Stimulated activated CD4-positive, alpha-beta T cell treated with anti-CD3 and anti-CD28 coated beads, TNF-alpha, amount 100 ng/mL, for 48 hours (primary cell): ENCODE measurements at regions not wholly inside any gene's neighbourhood (a gene's known extent, or its start where the extent isn't known, plus 50 kb on each side); places are given as distances from the start of the nearest gene placed in this dataset.

ENCODE experiments used
- DNase-seq, 3 donors: peaks; one replicate each; pipeline ENCODE4 v3.0.0-alpha.2; 2020; ENCODE audit warnings: low read depth in 3 of 3

DNA sequence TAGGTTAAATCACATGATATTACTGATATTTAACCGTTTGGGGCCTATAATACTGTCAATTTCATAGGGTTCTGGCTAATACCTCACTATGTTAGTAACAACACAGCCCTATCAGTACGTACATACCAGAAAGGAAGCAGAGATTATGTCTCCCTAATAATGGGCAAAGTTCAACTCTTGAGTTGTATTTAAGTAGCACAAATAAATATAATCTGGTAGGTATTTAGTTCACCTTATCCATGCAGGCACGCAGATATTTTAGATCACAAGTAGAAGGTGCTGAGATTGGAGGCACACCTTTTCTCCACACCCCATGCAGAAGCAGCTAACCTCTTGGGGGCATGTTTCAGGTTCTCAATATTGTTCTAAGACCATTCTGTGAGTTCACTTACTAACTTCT lies 118.9 kb downstream of the IRS1 start:
- no peak for DNase-seq

DNA sequence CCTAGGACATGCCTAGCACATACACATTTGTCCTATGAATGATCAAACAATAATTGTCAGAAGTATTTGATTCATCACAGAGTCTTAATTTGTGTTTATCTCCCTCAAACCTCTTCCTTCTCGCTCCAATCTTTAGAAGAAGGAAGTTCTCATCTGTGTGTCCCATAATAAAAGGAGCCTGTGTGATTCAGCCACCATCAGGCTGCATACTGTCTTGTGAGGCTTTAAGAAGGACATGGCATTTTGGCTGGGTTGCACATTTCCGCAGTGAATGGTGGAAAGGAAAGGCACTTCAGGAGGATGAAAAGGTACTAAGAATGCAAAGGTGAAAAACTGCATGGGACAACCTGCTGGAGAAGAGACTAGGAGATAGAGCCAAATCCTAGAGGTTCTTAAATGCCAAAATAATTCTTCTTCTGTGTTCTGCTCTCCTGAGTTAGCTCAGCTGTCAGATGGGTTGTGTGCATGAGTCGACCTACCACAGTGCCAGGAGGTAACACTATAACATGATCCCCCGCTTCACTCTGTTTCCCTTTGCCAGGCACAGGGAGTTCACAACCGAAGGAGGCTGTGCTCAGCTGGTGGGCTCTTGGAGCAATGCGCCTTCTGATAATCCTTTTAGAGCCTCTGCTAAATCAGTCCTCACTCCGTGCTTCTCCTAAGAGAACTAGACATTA lies 120.1 kb downstream of the IRS1 start:
- no peak for DNase-seq

DNA sequence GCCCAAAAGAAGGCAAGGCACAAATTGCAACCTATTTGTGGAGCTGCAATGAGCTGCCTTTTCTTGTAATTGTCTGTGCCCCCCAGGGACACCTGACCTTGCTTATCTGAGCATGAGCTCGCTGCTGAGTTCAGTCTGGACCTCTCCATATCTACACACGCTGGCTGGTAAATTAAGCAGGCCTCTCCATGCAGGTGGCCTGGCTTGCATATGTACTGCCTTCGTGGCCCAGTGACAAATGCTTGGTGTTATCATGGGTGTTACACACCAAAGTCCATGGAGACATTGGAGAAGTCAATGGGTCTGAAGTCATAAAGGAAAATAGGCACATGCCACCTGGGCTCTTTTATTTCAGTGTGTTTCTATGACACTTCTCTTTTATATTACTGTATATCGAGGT lies 121.2 kb downstream of the IRS1 start:
- no peak for DNase-seq

DNA sequence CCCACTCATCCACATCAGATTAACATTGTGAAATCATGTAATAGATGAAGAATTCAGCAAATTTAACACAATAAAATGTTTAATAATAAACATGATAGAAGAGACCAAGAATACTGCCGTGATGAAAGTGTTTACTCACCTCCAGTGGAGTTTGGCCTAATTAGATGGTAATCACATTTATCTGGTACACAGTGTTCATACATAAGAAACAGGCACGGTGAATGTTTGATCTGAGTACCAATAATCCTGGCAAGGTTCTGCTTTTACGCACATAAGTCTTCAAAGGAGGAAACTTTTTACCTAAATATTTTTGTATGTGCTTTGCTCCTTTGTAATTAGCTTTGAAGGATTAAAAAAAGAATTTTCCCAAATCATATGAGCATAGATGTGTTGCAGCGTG lies 122.5 kb downstream of the IRS1 start:
- DNase-seq, result no peak

DNA sequence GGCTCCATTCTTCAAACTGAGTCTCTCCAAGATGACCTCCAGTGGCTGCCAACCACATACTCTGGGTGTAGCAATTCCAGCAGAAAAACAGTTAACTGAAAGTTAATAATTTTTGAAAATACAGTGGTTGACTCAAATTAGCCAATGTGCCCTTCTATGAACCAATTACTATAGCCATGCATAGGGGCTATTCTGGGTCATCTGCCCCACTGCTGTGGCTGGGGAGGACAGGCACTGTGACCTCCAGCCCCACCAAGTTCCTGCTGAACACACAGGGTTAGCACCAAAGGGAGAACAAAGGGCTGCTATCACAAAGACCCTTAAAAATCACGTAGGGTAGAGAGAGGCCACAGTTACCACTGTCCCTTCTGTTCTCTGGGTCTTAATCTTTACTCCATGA lies 123.0 kb downstream of the IRS1 start:
- no peak for DNase-seq

DNA sequence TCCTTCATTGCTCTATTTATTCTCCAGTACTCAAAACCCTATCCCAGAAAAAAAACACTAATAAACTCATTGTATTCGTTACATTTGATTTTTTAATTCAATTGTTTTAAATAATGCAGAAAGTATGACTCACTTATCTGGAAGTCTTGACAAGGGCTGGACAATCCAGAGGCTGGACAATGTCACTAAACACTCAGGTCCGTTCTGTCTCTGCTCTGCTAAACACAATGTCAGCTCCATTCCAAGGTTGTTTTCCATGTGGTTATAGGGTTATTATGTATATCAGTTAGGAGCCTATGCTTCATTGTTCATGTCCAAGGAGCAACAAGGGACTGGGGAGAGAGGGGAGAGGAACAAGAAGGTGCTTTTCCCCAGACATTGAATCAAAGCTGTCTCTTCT lies 125.5 kb downstream of the IRS1 start:
- no peak for DNase-seq

DNA sequence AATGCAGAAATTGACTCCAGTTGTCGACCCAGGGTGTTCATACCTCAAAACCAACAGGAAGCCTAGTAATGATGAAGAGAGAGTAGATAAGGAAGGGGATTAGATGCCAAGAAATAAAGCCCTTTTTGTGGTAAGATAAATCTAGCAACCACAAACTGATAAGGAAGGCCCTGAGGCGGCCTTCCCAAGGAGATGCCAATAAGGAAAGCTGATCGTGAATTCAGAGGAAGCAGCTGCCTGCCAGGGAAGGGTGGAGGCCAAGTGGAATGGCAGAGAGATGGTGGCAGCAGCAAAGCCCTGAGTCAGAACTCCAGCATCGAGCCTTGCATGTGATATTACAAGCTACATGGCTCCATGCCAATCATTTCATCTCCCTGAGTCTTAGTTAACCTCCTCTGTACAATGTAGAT lies 126.3 kb downstream of the IRS1 start:
- no peak for DNase-seq

DNA sequence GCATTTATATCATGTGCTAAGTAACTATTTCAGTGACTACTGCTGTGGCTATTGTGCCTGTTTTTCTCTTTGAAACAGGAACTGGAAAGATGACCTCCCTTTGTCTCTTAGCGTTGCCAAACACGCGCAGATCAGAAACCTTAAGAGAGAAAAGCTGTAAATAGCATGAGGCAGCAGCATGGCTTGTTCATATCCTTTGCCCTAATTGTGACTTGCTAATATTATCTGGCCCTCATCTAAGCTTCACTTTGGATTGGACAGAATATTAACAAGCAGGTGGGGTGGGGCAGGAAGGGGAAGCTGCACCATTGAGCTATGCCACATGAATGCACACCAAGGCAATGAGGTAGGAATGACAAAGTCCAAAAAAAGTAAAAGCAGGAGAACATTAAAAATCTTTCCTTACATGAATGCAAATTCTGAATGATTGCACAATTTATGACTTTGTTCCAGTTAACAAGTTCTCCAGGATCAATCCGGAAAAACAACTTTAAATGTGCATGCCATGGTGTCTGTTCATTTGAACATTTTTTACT lies 128.4 kb downstream of the IRS1 start:
- no peak for DNase-seq

DNA sequence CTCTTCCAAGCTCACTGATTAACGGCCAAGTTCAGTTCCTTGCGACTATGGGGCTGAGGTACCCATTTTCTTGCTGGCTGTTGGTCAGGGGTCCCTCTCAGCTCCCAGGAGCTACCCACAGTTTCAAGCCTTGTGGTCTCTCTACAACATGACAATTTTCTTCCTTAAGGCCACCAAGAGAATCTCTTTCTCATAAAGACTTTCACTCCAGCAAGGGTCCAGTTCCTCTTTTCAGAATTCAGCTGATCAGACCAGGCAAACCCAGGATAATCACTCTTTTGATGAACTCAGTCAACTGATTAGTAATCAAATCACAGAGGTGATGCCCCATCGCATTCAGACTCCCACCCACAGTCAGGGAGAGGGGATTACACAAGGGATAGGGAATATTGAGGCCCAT lies 129.7 kb downstream of the IRS1 start:
- DNase-seq, result no peak

DNA sequence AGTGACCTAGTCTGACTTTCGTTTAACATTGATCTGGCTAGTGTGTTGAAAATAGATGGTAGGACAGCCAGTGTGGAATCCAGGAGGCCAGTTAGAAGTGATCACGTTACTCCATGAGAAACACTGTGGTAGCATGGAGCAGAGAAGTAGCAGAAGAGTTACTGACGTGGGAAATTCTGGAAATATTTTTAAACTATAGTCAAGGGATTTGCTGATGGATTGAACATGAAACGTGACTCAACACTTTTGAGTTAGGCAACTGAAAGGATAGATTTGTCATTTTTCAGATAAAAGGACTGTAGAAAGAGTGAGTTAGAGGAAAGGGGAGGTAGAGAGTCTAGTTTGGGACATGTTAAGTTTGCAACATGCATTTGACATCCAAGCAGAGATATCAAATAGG lies 130.4 kb downstream of the IRS1 start:
- DNase-seq, result no peak

DNA sequence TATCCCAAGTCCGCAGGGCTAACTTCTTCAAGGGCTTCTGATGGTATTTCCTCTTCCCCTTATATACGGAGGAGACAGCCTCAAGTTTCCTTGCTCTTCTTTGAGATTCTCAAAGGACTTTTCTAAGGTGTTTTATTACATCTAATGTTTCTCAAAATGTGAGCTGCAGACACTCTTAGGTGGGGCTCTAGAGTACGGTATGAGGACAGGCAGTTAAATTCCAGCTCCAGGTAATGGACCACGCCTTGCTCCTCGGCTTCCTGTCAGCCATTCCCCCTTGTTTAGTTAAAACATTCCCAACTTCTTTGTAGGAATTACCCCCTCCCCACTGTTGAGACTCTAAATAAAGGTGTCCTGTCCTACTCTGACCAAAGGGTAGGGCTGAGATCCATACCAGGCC lies 131.9 kb downstream of the IRS1 start:
- no peak for DNase-seq

DNA sequence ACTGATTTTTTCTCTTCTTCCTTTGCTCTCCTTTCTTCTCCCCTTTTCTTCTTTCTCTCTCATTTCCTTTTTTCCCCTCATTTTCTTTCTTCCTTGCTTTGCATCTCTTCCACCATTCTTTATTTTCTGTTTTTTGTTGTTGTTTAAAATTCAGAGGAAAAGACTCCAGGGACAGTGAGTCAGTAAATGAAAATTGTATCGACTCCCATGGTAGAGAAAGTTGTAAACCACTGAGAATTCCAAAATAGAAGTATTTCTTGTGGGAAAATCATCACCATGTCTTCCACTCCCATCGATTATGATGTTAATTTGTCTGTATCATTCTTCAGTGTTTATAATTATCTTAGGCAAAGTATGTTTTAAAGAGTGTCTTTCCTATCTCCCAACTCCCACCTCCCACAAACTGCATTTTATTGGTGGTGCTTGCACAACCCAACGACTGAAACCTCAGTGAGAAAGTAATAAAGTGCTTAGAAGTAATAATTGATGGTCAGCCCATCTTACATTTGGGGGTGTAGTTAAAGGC lies 134.3 kb downstream of the IRS1 start:
- no peak for DNase-seq

DNA sequence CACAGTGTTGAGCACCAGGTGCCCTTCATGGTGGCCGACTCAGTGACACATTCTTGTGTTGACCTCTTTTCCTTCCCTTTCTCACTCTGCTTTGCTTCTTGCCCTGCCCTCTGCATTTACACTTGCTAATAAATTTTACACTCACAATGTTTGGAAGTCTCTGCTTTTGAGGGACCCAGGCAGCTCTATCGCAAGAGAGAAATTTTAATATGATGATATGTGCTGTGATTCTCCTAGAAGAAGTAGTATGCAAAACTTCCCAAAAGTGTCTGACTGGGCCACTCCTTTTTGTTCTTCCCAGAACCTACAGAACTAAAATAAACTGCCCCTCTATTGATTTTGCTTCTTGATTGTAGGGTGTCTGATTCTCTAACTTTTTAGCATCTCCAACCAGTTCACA lies 135.0 kb downstream of the IRS1 start:
- DNase-seq, result no peak

DNA sequence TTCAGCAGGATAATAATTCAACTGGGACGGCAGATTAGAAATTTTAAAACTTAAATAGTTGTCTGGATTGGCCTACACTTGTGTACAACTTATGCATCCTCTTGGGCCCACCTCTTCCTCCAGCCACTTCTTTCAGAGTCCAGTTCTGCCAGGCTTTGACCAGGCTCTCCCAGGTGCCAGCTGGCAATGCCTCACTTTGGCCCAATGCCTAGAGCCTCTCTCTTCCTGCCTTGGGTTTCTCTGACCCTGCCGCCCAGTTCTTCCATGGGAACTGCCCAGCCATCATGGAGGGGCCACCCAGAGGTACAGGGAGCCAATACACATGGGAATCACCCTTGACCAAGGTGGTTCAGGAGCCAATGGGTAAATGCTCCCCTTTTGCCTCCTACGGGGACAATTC lies 135.5 kb downstream of the IRS1 start:
- DNase-seq, result no peak

DNA sequence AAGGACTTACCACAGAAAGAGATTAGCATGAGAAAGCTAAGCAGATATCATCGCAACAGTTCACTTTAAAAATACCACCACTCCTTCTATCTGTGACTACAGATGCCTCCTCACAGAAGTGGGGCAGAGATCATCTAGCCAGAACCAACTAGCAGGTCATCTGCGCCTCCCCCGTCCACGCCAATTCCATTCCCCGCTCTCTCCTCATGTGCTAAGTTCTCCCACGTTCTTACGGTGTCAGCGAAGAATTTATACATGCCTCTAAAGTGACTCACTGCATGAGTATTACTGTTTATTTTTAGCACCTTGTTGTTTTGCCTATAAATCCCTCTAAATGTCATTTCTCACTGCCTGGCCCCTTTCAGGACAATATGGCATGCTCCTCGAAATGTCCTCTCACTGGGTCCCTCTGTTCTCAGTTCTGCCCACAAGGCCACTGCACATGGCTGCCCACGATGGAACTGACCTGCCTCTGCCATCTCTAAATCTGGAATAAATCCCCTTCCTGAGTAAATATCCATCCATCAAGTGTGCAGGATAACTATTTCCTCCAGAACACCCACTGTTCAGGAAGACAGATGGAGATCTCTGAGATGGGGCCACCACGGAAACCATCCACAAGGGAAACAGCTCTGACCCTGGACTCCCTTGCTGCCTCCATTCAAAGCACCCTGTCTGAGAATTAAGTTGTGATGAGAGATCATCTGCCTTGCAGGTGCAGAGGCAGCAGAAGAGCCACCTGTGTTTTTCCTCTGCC lies 137.7 kb downstream of the IRS1 start:
- no peak for DNase-seq

DNA sequence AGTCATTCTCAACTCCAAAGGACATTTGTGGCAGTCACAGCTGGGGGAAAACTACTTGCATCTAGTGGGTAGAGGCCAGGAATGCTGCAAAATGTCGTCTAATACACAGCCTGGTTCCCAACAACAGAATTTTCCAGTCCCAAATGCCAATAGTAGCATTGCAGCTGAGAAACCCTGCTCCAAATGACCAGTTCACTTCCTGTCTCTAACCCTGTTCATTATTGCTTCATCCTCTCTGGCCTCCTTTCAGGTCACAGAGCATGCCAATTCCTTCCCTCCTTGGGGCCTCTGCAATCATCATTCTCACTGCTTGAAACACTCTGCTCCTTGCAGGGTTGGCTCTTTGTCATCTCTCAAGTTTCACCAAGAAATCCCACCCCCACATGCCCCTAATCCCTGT lies 139.1 kb downstream of the IRS1 start:
- DNase-seq, result no peak

DNA sequence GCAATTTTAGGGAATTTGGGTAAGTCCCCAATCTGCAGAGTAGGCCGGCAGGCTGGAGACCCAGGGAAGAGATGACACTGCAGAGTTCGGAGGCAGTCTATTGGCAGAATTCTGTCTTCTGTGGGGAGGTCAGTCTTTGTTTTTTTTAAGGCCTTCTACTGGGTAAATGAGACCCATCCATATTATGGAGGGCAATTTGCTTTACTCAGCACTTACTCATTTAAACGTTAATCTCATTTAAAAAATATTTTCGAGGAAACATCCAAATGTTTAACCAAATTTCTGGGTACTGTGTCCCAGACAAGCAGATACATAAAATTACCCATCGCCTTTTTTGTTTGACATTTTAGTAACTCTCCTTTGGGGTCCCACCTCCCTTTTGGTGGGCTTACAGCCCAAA lies 139.5 kb downstream of the IRS1 start:
- no peak for DNase-seq

DNA sequence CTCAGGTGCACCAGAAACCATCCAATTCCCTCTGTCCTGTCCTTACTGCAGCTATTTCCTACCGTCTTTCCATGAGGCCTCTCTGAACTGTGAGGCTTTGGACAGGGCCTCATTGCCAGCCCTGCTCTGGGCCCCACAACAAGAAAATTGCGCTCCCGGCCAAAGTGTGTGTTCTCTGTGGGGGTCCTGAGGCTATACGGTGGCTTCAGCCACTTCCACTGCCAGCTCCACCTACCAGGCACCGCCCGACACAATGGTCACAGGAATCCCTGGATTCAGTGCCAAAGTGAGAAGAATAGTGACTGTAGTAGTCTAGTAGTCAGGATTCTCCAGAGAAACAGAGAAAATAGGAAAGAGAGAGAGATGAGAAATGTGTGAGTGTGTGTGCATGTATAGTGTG lies 140.2 kb downstream of the IRS1 start:
- DNase-seq, result no peak

DNA sequence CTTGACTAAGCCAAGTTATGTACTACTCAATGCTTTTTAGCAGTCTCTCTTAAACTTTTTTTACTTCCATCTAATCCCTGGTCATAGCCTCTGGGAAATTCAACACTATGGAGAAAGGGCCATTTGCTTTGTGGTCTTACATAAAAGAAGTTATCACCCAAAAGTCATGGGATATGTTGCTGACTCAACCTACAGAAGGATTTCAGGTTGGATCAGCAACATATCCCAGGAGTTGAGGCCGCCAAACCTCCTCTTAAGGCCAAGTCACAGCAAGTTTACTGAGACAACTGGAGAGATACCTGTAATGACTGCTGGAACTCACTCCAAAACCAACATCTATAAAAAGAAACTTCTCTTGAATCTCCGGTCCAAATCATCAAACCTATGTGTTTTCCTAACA lies 141.1 kb downstream of the IRS1 start:
- DNase-seq, result no peak

DNA sequence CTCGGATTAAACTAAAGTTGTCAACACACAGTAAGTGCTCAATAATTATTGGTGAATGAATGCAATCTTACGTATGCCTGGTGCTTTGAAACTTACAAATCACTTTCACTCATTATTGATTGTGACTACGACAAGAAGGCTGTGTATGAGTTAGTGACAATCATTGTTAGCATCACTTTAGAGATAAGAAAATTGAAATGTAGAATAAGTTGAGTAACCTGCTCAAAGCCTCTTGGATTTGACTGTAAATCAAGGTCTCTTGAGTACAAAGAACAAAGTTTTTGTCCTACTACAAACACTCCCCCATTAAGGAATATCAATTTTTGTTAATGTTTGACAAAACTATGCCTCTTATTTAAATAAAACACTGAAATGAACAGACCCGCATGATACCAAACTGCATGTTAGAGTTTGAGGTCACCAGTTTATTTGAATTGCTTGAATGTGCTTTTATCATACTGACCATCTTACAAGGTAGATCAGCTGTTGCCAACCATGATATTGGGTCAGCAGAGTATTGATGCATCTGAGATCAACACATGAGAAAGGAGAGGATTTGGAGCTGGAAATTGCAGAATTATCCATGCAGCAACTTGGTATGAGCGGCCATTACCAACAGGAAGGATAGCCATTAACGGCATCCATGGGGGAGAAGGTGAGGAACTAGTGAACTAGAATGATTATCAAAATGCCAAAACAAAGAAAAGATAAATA lies 142.1 kb downstream of the IRS1 start:
- DNase-seq, result no peak

DNA sequence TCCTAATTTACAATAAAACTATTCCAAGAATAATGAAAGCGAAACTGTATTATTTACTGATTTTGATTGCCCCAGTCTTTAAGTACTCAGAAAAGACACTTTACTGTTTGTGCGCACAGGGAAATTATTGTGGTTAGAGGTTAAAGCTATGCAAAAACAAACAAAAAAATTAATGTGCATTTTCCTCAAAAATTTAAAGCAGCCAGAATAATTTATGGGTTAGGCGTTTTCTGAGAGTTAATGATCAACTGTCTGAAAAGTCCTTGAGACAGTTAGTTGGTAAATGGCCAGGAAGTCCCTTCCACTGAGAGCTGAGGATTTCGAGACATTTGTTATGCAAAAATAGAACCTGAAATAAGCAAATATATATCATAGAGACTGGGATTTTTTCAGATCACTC lies 143.3 kb downstream of the IRS1 start:
- no peak for DNase-seq

DNA sequence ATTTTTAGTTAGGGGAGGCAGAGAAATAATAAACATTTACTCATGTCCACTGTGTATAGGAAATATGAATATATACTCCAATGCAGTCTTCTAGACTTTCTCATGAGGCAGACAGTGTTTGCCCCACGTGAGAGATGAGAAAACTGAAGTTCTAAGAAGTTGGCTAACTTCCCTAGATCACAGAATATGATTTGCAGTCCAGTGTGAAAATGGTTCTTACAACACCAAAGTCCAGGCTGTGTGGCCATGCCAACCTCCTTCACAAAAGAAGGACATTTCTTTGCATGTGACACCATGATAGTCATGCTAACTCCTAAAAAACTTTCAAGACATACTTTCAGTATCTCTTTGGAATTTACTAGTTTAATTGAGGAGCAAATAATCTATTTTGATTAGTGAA lies 143.7 kb downstream of the IRS1 start:
- DNase-seq, result no peak
